GM12891 (cell line): ENCODE measurements at regions not wholly inside any gene's neighbourhood (a gene's known extent, or its start where the extent isn't known, plus 50 kb on each side); places are given as distances from the start of the nearest gene placed in this dataset.

ENCODE experiments used
- PAX5 ChIP-seq: IDR thresholded peaks from 2 replicates; pipeline ENCODE4 v1.6.1; 2011; ENCODE audit warnings: low read length, moderate library complexity, mild to moderate bottlenecking; ENCODE audit not compliant: insufficient read depth, severe bottlenecking
- POLR2A ChIP-seq: IDR thresholded peaks from 2 replicates; pipeline ENCODE4 v1.6.1; 2011; ENCODE audit warnings: low read depth, low read length, control low read depth
- POLR2AphosphoS5 ChIP-seq: IDR thresholded peaks from 2 replicates; pipeline ENCODE4 v1.6.1; 2011; ENCODE audit warnings: low read depth, low read length, control low read depth
- POU2F2 ChIP-seq: IDR thresholded peaks from 2 replicates; pipeline ENCODE4 v1.6.1; 2011; ENCODE audit warnings: low read depth, mild to moderate bottlenecking, control low read depth, low read length, moderate library complexity
- SPI1 ChIP-seq: IDR thresholded peaks from 2 replicates; pipeline ENCODE4 v1.6.1; 2011; ENCODE audit warnings: low read depth, low read length, control low read depth
- TAF1 ChIP-seq: IDR thresholded peaks from 2 replicates; pipeline ENCODE4 v1.6.1; 2011; ENCODE audit warnings: low read depth, low read length, control low read depth

DNA sequence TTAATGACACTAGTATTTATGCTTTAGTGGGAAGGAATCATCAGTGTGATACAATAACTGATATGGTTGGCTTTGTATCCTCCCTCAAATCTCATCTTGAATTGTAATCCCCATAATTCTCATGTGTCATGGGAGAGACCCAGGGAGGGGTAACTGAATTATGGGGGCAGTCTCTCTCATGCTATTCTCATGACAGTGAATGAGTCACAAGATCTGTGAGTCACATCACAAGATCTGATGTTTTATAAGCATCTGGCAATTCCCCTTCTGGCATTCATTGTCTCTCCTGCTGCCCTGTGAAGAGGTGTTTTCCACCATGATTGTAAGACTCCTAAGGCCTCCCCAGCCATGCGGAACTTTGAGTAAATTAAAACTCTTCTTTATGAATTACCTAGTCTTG lies 1760.3 kb downstream of the NCAM2 start:
- TF ChIP-seq POLR2A (no peak), POLR2AphosphoS5 (no peak), POU2F2 (no peak), SPI1 (no peak), TAF1 (no peak), PAX5 (no peak)
